DND-41 (cell line): ENCODE measurements at regions not wholly inside any gene's neighbourhood (a gene's known extent, or its start where the extent isn't known, plus 50 kb on each side); places are given as distances from the start of the nearest gene placed in this dataset.

Experiments used
- ATAC-seq: fragments of 200-7000 bp; cut with Tn5 transposase; 3 replicates; pipeline ENCODE4 v1.9.1; 2021; ENCODE audit warnings: low read depth; ENCODE audit not compliant: insufficient read depth
- DNase-seq: peaks from one replicate; pipeline ENCODE4 v3.0.0-alpha.2; 2020
- H2AFZ ChIP-seq: 2 replicates; pipeline ENCODE4 v1.6.0; 2012; ENCODE audit warnings: low read depth, low read length
- H3K27ac ChIP-seq: 2 replicates; pipeline ENCODE4 v1.5.1; 2012; ENCODE audit warnings: low read length, inconsistent platforms
- H3K27me3 ChIP-seq: fragments of 200-600 bp; sonication (generic); 2 replicates; pipeline ENCODE4 v1.6.0; 2012; ENCODE audit warnings: low read length, mild to moderate bottlenecking, inconsistent platforms; ENCODE audit not compliant: insufficient read depth, poor library complexity
- H3K36me3 ChIP-seq: 2 replicates; pipeline ENCODE4 v1.5.1; 2012; ENCODE audit warnings: low read length, inconsistent platforms; ENCODE audit not compliant: insufficient read depth
- H3K4me1 ChIP-seq: 2 replicates; pipeline ENCODE4 v1.5.1; 2012; ENCODE audit warnings: mild to moderate bottlenecking, low read length; ENCODE audit not compliant: insufficient read depth
- H3K4me2 ChIP-seq: 2 replicates; pipeline ENCODE4 v1.6.0; 2012; ENCODE audit warnings: mild to moderate bottlenecking, moderate library complexity, low read length, inconsistent platforms; ENCODE audit not compliant: insufficient read depth
- H3K4me3 ChIP-seq, 2 experiments: fragments of 200-600 bp in 1 of 2; shearing (Covaris generic) in 1 of 2; 2 replicates each; pipeline ENCODE4 v1.5.1; 2012 to 2016; ENCODE audit warnings: inconsistent platforms in 2 of 2, low read length in 2 of 2, mild to moderate bottlenecking in 2 of 2, low read depth in 1 of 2, moderate library complexity in 1 of 2
- H3K79me2 ChIP-seq: 2 replicates; pipeline ENCODE4 v1.6.0; 2012; ENCODE audit warnings: low read length, inconsistent platforms; ENCODE audit not compliant: insufficient read depth
- H3K9ac ChIP-seq: 2 replicates; pipeline ENCODE4 v1.6.0; 2012; ENCODE audit warnings: low read depth, mild to moderate bottlenecking, inconsistent platforms, low read length, moderate library complexity
- H3K9me3 ChIP-seq: 2 replicates; pipeline ENCODE4 v1.5.1; 2012; ENCODE audit warnings: low read length, moderate library complexity, mild to moderate bottlenecking, inconsistent platforms; ENCODE audit not compliant: insufficient read depth, severe bottlenecking
- H4K20me1 ChIP-seq: 2 replicates; pipeline ENCODE4 v1.6.0; 2012; ENCODE audit warnings: low read length; ENCODE audit not compliant: insufficient read depth
- EZH2 ChIP-seq: IDR thresholded peaks from 3 replicates; pipeline ENCODE4 v1.6.1; 2012; ENCODE audit warnings: borderline replicate concordance, low read depth, mild to moderate bottlenecking, moderate library complexity, low read length, inconsistent platforms; ENCODE audit not compliant: severe bottlenecking
- TF ChIP-seq, protein P1 (sequence below): IDR thresholded peaks from 2 replicates; pipeline ENCODE4 v1.5.1; 2012; ENCODE audit warnings: borderline replicate concordance, low read length, moderate library complexity, mild to moderate bottlenecking; ENCODE audit not compliant: poor library complexity, severe bottlenecking; ENCODE audit errors: extremely low read depth

DNA sequence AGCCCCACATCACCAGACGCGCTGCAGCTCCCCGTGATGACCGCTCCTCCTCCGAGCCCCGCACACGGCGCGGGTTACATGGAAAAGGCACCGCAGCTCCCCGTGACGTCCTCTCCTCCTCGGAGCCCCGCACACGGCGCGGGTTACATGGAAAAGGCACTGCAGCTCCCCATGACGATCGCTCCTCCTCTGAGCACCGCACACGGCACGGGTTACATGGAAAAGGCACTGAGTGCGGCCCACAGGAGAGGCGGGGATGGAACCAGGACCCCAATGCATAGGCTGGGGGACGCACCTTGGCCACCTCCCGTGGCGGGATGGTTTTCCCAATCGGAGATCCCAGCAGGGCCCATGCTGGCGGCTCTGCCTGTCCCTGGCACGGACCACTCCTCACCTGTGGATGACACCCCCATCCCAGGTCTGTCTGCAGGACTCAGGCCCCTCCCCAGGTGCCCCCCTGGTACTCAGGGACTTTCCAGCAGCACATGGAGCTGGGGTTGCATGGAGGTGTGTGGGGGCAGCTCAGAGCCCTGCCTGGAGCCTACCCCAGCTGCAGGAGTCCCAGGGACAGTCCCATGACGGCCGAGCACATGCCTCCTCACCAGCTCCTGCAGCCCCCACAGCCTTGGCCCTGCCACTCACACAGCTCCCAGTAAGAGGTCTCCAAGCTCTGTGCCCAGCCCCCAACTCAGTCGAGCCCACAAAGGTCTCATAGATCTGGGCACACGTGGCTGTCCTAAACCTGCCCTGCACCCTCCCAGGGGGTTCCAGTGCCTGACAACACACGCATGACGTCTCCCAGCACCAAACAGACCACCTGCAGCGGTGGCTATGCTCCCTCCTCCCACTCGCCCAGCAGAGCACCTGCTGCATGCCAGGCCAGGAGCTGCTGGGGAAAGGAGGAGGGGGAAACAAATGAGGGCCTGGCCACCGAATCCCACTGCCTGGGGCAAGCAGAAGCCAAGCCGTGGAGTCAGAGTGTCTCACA lies 166.6 kb downstream of the BRD1 start:
- Histone ChIP-seq H3K4me3 (no peak overlapping the region), H3K27ac (no peak overlapping the region), H3K36me3 (no peaks in the 10 kb centered on the region), H3K9ac (no peak overlapping the region), H3K79me2 (no peaks in the 10 kb centered on the region), H3K9me3 (no peaks in the 10 kb centered on the region), H3K27me3 (peaks cover 13% of the 10 kb centered on the region), H2AFZ (no peak overlapping the region), H3K4me1 (peaks cover 7% of the 10 kb centered on the region), H3K4me2 (no peak overlapping the region), H4K20me1 (0 out of 2 replicates have a peak, but pooled peaks cover 7% of the 10 kb centered on the region)
- ATAC-seq (no peak), DNase-seq (no peak)
- TF ChIP-seq, protein P1, sequence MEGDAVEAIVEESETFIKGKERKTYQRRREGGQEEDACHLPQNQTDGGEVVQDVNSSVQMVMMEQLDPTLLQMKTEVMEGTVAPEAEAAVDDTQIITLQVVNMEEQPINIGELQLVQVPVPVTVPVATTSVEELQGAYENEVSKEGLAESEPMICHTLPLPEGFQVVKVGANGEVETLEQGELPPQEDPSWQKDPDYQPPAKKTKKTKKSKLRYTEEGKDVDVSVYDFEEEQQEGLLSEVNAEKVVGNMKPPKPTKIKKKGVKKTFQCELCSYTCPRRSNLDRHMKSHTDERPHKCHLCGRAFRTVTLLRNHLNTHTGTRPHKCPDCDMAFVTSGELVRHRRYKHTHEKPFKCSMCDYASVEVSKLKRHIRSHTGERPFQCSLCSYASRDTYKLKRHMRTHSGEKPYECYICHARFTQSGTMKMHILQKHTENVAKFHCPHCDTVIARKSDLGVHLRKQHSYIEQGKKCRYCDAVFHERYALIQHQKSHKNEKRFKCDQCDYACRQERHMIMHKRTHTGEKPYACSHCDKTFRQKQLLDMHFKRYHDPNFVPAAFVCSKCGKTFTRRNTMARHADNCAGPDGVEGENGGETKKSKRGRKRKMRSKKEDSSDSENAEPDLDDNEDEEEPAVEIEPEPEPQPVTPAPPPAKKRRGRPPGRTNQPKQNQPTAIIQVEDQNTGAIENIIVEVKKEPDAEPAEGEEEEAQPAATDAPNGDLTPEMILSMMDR: no peak
- TF ChIP-seq EZH2: no peak

DNA sequence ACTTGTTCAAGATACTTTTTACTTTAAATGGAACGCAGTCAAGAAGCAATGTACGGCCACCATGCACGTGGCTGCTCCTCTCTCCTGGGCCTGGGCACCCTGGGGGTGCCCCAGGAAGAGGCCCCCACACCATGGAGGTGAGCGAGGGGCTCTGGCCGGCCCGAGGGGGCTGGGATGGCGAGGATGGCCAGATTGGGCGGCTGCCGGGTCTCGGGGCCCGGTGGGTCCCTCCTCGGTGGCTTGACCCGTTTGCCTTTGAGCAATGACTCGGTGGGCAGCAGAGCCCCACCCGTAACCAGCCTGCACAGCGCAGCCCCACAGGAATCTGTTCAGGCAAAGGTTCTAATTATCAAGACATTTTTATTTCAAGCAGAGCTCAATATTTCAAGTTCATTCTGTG lies 167.4 kb downstream of the BRD1 start:
- H3K4me1 ChIP-seq: peaks cover 11% of the 10 kb centered on the region

DNA sequence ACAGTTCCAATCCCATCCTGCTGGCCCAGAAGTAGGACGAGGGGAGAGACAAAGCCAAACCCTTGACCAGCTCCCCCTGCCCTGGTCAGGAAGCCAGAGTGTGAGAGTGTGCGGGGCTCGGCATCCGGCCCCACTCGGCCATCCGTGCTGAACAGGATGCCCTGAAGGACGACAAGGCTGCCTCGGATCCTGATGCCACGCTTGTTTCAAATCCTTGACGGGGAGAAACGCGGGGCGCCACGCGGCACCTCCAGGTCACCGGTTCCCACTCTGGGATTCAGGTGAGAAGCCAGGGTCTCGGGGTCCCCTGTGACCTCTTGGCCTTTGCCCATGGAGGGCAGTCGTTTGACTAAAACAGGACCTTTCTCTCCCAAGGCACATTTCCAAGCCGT lies 167.8 kb downstream of the BRD1 start:
- Histone ChIP-seq H3K4me3 (no peak overlapping the region), H2AFZ (no peak overlapping the region), H3K36me3 (no peaks in the 10 kb centered on the region), H3K9me3 (no peaks in the 10 kb centered on the region), H3K79me2 (no peaks in the 10 kb centered on the region), H4K20me1 (0 out of 2 replicates have a peak, but pooled peaks cover 7% of the 10 kb centered on the region), H3K4me2 (no peak overlapping the region), H3K27me3 (peaks cover 17% of the 10 kb centered on the region), H3K4me1 (peaks cover 11% of the 10 kb centered on the region), H3K9ac (no peak overlapping the region), H3K27ac (no peak overlapping the region)
- DNase-seq (no peak), ATAC-seq (no peak)
- TF ChIP-seq, protein P1: no peak
- no peak for TF ChIP-seq EZH2

More for the DNA sequence above, 167.4 kb downstream of the BRD1 start:
- no peak overlapping the region for H3K4me2 ChIP-seq
- H3K27me3 ChIP-seq: peaks cover 13% of the 10 kb centered on the region
- no peaks in the 10 kb centered on the region for H3K79me2 ChIP-seq
- no peak for ATAC-seq
- DNase-seq: no peak
- H2AFZ ChIP-seq: no peak overlapping the region
- TF ChIP-seq EZH2: no peak
- TF ChIP-seq, protein P1: no peak
- no peaks in the 10 kb centered on the region for H3K9me3 ChIP-seq
- no peaks in the 10 kb centered on the region for H3K36me3 ChIP-seq
- H3K9ac ChIP-seq: no peak overlapping the region
- H4K20me1 ChIP-seq: 0 out of 2 replicates have a peak, but pooled peaks cover 7% of the 10 kb centered on the region
- no peak overlapping the region for H3K27ac ChIP-seq
- no peak overlapping the region for H3K4me3 ChIP-seq
